ENCODE measurements at regions not wholly inside any gene's neighbourhood (a gene's known extent, or its start where the extent isn't known, plus 50 kb on each side); places are given as distances from the start of the nearest gene placed in this dataset.

DNA sequence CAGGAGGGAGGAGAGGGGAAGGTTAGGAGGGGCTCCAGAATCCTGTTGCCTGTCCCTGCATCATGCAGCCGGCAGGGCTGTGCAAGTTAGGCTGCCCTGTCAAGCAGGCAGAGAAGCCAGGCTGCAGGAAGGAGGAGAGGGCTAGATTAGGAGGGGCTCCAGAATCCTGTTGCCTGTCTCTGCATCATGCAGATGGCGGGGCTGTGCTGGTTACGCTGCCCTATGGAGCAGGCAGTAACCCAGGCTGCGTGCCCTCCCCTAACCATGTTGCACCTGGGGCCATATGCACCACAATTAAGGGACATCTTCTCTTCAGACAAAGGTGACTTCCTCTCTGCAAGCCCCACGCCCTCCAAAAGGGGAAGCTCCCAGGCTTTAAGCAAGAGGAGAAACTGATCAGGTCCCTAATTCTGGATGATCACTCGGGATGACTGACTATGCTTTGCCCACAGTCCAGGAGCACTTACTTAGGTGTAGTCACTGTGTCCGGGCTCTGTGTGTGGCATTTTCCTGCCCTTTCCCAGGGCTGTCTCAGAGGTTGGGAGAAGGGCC is 457.4 kb downstream of the SETD4 start:
- 65 to 75% methylated on average over 7 of the region's 7 CpGs for WGBS, 2 donors
- H3K4me1 ChIP-seq (ENCODE audit: control insufficient read depth in 5 of 5, insufficient read depth in 5 of 5, low read length in 5 of 5): no peaks in the 10 kb centered on the region
- H3K9me3 ChIP-seq (ENCODE audit: control insufficient read depth in 4 of 4, insufficient read depth in 3 of 4, low read length in 3 of 4): peaks cover 0 to 3% (median 0%) of the 10 kb centered on the region in 4 donors
- no peak overlapping the region for H3K27ac ChIP-seq (ENCODE audit: low read depth in 1 of 2, low read length in 1 of 2)
- no peak overlapping the region for H3K4me3 ChIP-seq
- TF ChIP-seq, protein P1, sequence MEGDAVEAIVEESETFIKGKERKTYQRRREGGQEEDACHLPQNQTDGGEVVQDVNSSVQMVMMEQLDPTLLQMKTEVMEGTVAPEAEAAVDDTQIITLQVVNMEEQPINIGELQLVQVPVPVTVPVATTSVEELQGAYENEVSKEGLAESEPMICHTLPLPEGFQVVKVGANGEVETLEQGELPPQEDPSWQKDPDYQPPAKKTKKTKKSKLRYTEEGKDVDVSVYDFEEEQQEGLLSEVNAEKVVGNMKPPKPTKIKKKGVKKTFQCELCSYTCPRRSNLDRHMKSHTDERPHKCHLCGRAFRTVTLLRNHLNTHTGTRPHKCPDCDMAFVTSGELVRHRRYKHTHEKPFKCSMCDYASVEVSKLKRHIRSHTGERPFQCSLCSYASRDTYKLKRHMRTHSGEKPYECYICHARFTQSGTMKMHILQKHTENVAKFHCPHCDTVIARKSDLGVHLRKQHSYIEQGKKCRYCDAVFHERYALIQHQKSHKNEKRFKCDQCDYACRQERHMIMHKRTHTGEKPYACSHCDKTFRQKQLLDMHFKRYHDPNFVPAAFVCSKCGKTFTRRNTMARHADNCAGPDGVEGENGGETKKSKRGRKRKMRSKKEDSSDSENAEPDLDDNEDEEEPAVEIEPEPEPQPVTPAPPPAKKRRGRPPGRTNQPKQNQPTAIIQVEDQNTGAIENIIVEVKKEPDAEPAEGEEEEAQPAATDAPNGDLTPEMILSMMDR (IDR thresholded peaks at IDR 0.05; ENCODE audit: control extremely low read depth, extremely low read depth): no peak
- H3K27me3 ChIP-seq (ENCODE audit: control insufficient read depth in 3 of 3, insufficient read depth in 3 of 3, low read length in 2 of 3): no peaks in the 10 kb centered on the region
- DNase-seq: no peak
- ATAC-seq (ENCODE audit: insufficient read depth, low FRiP score): no peak
- H3K36me3 ChIP-seq (ENCODE audit: control insufficient read depth in 4 of 4, insufficient read depth in 4 of 4, low read length in 4 of 4): no peaks in the 10 kb centered on the region
- H3K9ac ChIP-seq (ENCODE audit: insufficient read depth in 1 of 2, low read length in 2 of 2): no peak overlapping the region

DNA sequence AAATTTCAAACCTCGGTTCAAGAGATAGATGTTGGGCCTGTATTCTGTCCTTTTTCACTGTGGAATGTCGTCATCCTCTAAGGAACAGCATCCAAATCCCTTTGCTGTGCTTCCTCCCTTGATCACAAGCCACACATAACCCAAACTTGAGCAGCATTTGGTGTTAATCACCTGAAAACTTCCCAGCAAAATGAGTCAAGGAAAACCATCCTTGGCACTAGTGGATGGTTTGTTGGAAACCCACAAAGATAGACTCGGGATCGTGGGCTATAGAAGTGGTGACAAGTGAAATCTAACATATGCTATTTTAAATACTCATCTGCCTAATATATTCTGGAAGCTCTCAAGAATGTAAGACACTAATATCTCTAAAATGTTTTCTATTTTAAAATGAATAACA is 459.1 kb downstream of the SETD4 start:
- ATAC-seq (ENCODE audit: insufficient read depth, low FRiP score) (no peak), DNase-seq (no peak)
- Histone ChIP-seq H3K36me3 (ENCODE audit: control insufficient read depth in 4 of 4, insufficient read depth in 4 of 4, low read length in 4 of 4) (no peaks in the 10 kb centered on the region), H3K27me3 (ENCODE audit: control insufficient read depth in 3 of 3, insufficient read depth in 3 of 3, low read length in 2 of 3) (no peaks in the 10 kb centered on the region), H3K9ac (ENCODE audit: insufficient read depth in 1 of 2, low read length in 2 of 2) (no peak overlapping the region), H3K4me1 (ENCODE audit: control insufficient read depth in 5 of 5, insufficient read depth in 5 of 5, low read length in 5 of 5) (no peaks in the 10 kb centered on the region), H3K4me3 (no peak overlapping the region), H3K9me3 (ENCODE audit: control insufficient read depth in 4 of 4, insufficient read depth in 3 of 4, low read length in 3 of 4) (no peaks in the 10 kb centered on the region), H3K27ac (ENCODE audit: low read depth in 1 of 2, low read length in 1 of 2) (no peak overlapping the region)
- TF ChIP-seq, protein P1 (IDR thresholded peaks at IDR 0.05; ENCODE audit: control extremely low read depth, extremely low read depth): no peak
- WGBS, 2 donors: 75 to 86% methylated on average over 4 of the region's 4 CpGs

DNA sequence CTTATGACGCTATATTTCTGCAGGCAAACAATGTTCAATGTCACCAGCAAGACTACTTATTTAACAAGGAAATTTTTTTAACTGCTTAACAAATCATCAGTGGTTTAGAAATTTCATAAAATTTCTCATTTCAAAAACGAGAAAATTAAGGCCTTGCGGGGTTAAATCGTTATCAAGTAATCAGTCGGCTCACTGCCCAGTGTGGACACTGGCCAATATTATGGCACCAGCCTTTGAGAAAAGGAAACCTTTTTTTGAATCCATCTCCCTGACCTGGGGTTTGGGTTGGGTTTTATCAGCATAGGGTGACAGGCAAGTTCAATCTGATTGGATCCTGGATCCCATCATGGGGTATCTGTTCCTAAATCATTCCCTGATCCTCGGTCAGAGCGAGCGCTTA is 461.2 kb downstream of the SETD4 start:
- Histone ChIP-seq H3K4me1 (ENCODE audit: control insufficient read depth in 5 of 5, insufficient read depth in 5 of 5, low read length in 5 of 5) (no peaks in the 10 kb centered on the region), H3K9ac (ENCODE audit: insufficient read depth in 1 of 2, low read length in 2 of 2) (no peak overlapping the region), H3K9me3 (ENCODE audit: control insufficient read depth in 4 of 4, insufficient read depth in 3 of 4, low read length in 3 of 4) (peaks cover 0 to 3% (median 0%) of the 10 kb centered on the region in 4 donors), H3K27ac (ENCODE audit: low read depth in 1 of 2, low read length in 1 of 2) (no peak overlapping the region), H3K27me3 (ENCODE audit: control insufficient read depth in 3 of 3, insufficient read depth in 3 of 3, low read length in 2 of 3) (no peaks in the 10 kb centered on the region), H3K36me3 (ENCODE audit: control insufficient read depth in 4 of 4, insufficient read depth in 4 of 4, low read length in 4 of 4) (no peaks in the 10 kb centered on the region), H3K4me3 (no peak overlapping the region)
- no peak for DNase-seq
- WGBS, 2 donors: 82 to 83% methylated on average over 8 of the region's 8 CpGs
- no peak for ATAC-seq (ENCODE audit: insufficient read depth, low FRiP score)
- TF ChIP-seq, protein P1 (IDR thresholded peaks at IDR 0.05; ENCODE audit: control extremely low read depth, extremely low read depth): no peak

DNA sequence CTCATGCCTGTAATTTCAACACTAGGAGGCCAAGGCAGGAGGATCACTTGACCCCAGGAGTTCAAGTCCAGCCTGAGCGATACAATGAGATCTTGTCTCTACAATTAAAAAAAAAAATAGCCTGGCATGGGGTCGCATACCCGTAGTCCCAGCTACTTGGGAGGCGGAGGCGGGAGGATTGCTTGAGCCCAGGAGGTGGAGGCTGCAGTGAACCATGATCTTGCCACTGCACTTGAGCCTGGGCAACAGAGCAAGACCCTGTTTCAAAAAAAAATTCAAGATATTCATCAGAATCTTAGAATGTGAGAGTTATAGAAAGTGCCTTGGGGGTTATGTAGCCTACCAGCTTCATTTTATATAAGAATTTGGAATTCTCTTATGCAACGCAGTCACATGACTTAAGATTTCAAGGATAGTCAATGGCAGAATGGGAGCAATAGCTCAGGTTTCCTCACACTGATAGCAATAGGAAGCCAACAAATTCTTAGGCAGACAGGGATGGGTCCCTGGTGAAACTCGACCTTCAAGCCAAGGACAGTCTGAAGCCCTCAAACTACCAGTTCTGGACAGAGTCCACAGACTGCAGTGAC is 462.5 kb downstream of the SETD4 start:
- ATAC-seq (ENCODE audit: insufficient read depth, low FRiP score) (no peak), DNase-seq (no peak)
- TF ChIP-seq, protein P1 (IDR thresholded peaks at IDR 0.05; ENCODE audit: control extremely low read depth, extremely low read depth): no peak
- Histone ChIP-seq H3K27me3 (ENCODE audit: control insufficient read depth in 3 of 3, insufficient read depth in 3 of 3, low read length in 2 of 3) (no peaks in the 10 kb centered on the region), H3K36me3 (ENCODE audit: control insufficient read depth in 4 of 4, insufficient read depth in 4 of 4, low read length in 4 of 4) (no peaks in the 10 kb centered on the region), H3K4me1 (ENCODE audit: control insufficient read depth in 5 of 5, insufficient read depth in 5 of 5, low read length in 5 of 5) (no peaks in the 10 kb centered on the region), H3K9ac (ENCODE audit: insufficient read depth in 1 of 2, low read length in 2 of 2) (no peak overlapping the region), H3K4me3 (no peak overlapping the region), H3K27ac (ENCODE audit: low read depth in 1 of 2, low read length in 1 of 2) (no peak overlapping the region), H3K9me3 (ENCODE audit: control insufficient read depth in 4 of 4, insufficient read depth in 3 of 4, low read length in 3 of 4) (peaks cover 0 to 3% (median 0%) of the 10 kb centered on the region in 4 donors)
- 90 to 92% methylated on average over 7 of the region's 7 CpGs for WGBS, 2 donors
